HG03469 (cell line): ENCODE measurements at regions not wholly inside any gene's neighbourhood (a gene's known extent, or its start where the extent isn't known, plus 50 kb on each side); places are given as distances from the start of the nearest gene placed in this dataset.

Experiments
- ATAC-seq: cut with Tn5 transposase; IDR thresholded peaks from one replicate; pipeline ENCODE4 v1.9.1; 2021; ENCODE audit warnings: mild to moderate bottlenecking, moderate library complexity, moderate number of reproducible peaks; ENCODE audit not compliant: unreplicated experiment

- ATAC-seq = no peak
Measured at GRCh38 chr1:116261227-116261626, 111.8 kb upstream of the ATP1A1 start.

DNA sequence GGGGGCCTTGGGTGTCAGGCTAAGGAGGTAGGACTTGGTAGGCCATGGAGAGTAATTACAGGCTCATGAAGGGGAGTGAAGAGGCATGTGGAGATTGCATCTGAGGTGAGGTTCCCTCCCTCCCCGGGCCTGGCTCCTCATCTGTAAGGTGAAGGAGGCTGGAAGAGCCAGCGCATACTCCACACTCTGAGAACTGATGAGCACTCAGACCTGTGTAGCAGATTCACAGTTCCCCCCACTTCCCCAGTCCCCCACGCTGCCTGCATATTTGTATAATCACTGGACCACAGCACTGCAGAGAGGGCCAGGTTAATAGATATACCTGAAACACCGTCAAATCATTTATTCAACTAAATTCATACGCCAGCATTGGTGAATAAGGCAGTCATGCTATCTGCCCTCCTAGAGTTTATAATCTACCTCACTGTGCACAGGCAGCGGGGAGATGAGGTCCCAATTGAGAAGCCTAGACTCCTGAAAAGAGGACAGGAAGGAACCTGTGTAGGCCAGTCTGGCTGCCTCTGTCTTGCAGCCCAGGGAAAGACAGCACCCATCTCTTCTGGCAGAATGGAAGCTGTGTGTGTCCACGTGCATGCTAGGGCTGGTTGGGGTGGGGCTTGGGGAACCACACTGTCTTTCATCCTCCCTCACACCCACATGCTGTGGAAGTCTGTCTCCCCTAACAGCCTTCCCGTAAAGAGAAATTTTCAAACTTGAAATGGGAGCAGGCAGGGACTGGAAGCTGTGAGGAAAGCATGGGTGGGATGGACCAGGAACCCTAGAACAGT lies 110.6 kb upstream of the ATP1A1 start:
- no peak for ATAC-seq

- ATAC-seq = no peak
Measured at GRCh38 chr1:116262995-116263385, 110.1 kb upstream of the ATP1A1 start.

- no peak for ATAC-seq
Measured at GRCh38 chr1:116265931-116266863, 106.8 kb upstream of the ATP1A1 start.

GRCh38 chr1:116266864-116267212 lies 106.2 kb upstream of the ATP1A1 start:
- ATAC-seq = no peak

DNA sequence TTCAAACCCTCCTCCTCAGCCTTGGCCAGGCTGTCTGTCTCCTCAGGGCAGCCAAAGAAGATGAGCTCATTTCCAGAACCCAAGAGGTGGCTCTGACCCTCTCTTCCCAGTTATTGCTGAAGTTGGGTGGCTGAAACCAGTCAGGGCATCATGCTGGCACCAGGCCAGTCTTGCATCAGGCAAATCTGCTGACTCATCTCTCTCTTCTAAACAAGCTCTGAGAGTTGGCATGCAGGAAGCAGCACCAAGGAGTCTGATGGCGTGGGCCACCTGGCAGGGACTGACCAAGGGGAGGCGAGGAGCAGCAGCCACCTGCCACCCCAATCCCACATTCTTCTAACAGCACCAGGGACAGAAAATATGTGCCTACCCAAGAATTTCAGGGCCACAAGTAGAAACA lies 104.8 kb upstream of the ATP1A1 start:
- no peak for ATAC-seq

GRCh38 chr1:116270316-116271057 lies 102.6 kb upstream of the ATP1A1 start:
- no peak for ATAC-seq

- no peak for ATAC-seq
Measured at GRCh38 chr1:116273042-116273783, 99.8 kb upstream of the ATP1A1 start.

- ATAC-seq = no peak
Measured at GRCh38 chr1:116276532-116276931, 96.5 kb upstream of the ATP1A1 start.

DNA sequence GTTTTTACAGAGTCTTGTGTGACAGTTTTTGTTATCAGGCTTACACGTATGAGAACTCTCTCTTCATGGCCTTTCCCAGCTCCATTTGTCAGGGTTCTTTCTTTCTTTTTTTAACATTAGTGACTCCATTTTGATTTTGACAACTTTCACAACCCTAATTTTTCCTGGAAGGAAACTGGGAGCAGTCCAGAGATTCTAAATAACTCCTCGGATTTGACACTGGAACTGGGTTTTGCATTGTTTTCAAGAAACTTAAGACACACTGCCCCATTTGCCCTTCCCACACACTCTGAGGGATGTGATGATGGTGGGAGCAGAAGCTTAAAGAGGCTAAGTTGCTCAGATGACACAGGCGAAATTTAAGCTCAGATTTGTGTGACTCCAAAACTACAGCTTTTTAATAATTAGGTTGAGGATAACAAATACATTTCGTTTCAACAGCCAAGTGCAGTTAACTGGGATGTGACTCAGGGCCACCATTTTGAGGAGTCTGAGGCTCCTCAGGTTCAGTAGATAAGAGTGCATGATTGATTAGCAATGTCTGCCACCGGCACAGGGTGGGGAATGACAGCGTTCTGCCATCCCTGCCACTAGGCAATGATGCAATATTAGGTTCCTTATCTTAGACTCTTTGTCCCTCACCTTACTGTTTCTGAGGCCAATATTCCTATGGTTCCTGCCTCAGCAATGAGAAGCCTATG lies 95.1 kb upstream of the ATP1A1 start:
- ATAC-seq = no peak

- ATAC-seq = no peak
Measured at GRCh38 chr1:116278541-116278866, 94.5 kb upstream of the ATP1A1 start.

DNA sequence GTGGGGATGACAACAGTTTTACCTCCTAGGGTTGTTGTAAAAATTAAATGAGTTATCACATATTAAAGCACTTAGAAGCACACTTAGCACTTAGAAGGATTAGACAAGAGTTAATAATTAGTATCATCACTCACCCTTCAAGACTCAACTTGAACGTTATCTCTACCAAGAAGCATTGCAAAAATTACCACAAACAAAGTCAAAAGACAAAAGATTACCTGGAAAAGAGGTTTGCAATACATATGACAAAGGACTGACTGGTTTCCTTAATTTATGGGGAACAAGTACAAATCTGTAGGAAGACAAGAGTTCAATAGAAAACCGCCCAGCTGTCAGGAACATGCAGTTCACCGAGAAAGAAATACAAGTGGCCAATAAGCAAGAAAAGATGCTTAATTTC lies 93.3 kb upstream of the ATP1A1 start:
- ATAC-seq = no peak

DNA sequence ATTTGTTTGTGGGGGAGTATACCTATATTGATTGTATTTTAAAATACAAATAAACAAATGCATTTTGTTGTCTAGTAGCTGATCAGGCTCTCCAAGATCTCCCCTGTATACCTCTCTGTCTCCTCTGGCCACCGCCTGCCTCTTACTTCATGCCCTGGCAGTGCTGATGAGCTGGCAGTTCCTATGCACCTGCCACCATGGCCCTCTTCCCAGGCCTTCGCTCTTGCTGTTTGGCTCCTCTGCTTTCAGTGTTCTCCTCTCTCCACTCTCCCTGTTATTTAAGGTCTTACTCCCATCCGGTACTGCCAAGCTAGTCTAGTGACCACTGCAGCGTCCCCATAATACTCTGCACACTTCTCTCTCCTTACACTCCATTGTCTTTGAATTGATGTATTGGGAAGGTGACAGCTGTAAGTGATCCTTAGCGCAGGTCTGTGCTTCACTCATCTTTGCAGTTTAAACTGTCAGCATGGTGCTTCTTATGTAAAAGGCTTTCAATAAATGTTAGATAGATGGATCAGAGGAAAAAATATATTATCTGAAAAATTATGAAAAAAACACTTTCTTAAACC lies 88.1 kb upstream of the ATP1A1 start:
- no peak for ATAC-seq

DNA sequence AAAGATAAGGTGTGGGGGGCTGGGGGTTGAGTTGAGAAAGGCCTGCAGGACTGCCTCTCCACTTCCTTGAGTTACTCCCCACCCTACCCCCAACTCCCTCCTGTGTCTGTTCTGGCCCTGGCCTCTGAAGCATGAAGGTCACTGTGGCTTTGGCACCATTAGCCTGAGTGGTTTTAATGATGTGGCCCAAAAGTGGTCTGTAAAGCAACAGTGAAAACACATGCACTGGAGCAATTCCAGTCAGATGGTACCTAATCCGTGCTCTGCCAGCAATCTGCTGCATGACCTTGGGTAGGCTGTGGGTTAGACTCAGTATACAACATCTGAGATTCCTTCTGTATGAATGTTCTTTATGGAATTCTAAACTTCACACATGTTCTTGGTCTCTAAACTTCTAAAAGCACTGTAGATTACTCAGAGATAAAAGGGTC lies 86.5 kb upstream of the ATP1A1 start:
- no peak for ATAC-seq

GRCh38 chr1:116287341-116288200 lies 85.5 kb upstream of the ATP1A1 start:
- ATAC-seq = no peak

DNA sequence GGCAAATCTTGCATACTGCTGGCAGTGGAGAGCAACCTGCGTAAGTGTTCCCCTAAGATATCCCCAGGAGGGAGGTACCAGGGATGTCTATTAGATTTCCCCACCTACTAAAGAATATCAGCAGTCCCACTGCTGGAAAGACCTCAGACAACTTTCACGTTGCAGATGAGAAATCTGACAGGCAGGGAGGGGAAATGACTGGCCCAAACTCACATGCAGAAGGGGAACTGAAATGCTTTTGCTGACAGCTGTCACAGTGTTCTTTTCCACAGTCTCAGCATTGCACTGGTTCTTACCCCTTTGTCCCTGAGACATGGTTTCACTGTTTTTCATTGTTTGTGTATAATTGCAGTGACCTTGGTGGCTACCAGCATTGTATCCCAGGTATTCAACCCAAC lies 84.8 kb upstream of the ATP1A1 start:
- ATAC-seq = peak; percentile 89

GRCh38 chr1:116289193-116289592 lies 83.9 kb upstream of the ATP1A1 start:
- ATAC-seq = no peak

GRCh38 chr1:116290085-116290705 lies 82.8 kb upstream of the ATP1A1 start:
- no peak for ATAC-seq
